ENCODE measurements at regions not wholly inside any gene's neighbourhood (a gene's known extent, or its start where the extent isn't known, plus 50 kb on each side); places are given as distances from the start of the nearest gene placed in this dataset.

DNA sequence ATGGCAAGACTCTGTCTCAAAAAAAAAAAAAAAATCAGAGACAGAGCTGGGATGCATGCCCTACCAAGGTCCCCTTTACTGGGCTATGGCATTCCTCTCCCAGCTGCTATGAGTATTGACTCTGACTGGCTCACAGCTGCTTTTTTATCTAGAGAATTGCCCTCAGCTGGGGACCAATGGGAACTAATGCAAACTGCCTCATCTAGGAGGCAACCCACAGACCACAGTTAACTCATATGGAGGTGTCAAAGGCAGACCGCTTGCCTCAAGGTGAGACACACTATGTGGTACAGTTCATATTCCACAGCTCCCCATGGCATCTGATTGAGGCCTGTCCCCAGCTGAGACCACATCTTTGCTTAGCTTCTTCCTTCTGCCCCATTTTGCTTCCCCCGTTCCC, 183.5 kb upstream of the EOMES start:
- no peak for DNase-seq (ENCODE audit: low spot score in 2 of 2)
- Histone ChIP-seq H3K4me1 (no peaks in the 10 kb centered on the region), H3K27ac (no peak overlapping the region), H3K36me3 (no peaks in the 10 kb centered on the region), H3K9me3 (no peaks in the 10 kb centered on the region), H3K27me3 (no peaks in the 10 kb centered on the region), H3K4me3 (no peak overlapping the region)
- intact Hi-C loops (cut with DNase I; ENCODE audit: low total_unique reads) = no loop called here
- TF ChIP-seq CTCF (IDR thresholded peaks at IDR 0.05) = no peak
- no peak for TF ChIP-seq POLR2A (IDR thresholded peaks at IDR 0.05)
- no peak for TF ChIP-seq POLR2AphosphoS5 (IDR thresholded peaks at IDR 0.05)

- Histone ChIP-seq H3K36me3 (no peaks in the 10 kb centered on the region), H3K4me1 (no peaks in the 10 kb centered on the region), H3K27me3 (no peaks in the 10 kb centered on the region), H3K9me3 (no peaks in the 10 kb centered on the region), H3K27ac (no peak overlapping the region), H3K4me3 (no peak overlapping the region)
- TF ChIP-seq POLR2AphosphoS5 (IDR thresholded peaks at IDR 0.05) (no peak), CTCF (IDR thresholded peaks at IDR 0.05) (no peak), POLR2A (IDR thresholded peaks at IDR 0.05) (no peak)
- intact Hi-C loops (cut with DNase I; ENCODE audit: low total_unique reads) = no loop called here
- DNase-seq (ENCODE audit: low spot score in 2 of 2) = no peak
These were observed 185.0 kb upstream of the EOMES start for GRCh38 chr3:27907148-27907547.

- Histone ChIP-seq H3K27me3 (no peaks in the 10 kb centered on the region), H3K36me3 (no peaks in the 10 kb centered on the region), H3K27ac (no peak overlapping the region), H3K4me1 (no peaks in the 10 kb centered on the region), H3K4me3 (no peak overlapping the region), H3K9me3 (no peaks in the 10 kb centered on the region)
- DNase-seq (ENCODE audit: low spot score in 2 of 2) = no peak
- TF ChIP-seq POLR2A (IDR thresholded peaks at IDR 0.05) (no peak), POLR2AphosphoS5 (IDR thresholded peaks at IDR 0.05) (no peak), CTCF (IDR thresholded peaks at IDR 0.05) (no peak)
- intact Hi-C loops (cut with DNase I; ENCODE audit: low total_unique reads) = no loop called here
These were observed 185.8 kb upstream of the EOMES start for GRCh38 chr3:27907929-27908328.

GRCh38 chr3:27910456-27910855, 188.3 kb upstream of the EOMES start:
- Histone ChIP-seq H3K27me3 (no peaks in the 10 kb centered on the region), H3K4me3 (no peak overlapping the region), H3K4me1 (no peaks in the 10 kb centered on the region), H3K9me3 (no peaks in the 10 kb centered on the region), H3K36me3 (no peaks in the 10 kb centered on the region), H3K27ac (no peak overlapping the region)
- no peak for DNase-seq (ENCODE audit: low spot score in 2 of 2)
- intact Hi-C loops (cut with DNase I; ENCODE audit: low total_unique reads) = no loop called here
- no peak for TF ChIP-seq CTCF (IDR thresholded peaks at IDR 0.05)
- no peak for TF ChIP-seq POLR2AphosphoS5 (IDR thresholded peaks at IDR 0.05)
- TF ChIP-seq POLR2A (IDR thresholded peaks at IDR 0.05) = no peak

DNA sequence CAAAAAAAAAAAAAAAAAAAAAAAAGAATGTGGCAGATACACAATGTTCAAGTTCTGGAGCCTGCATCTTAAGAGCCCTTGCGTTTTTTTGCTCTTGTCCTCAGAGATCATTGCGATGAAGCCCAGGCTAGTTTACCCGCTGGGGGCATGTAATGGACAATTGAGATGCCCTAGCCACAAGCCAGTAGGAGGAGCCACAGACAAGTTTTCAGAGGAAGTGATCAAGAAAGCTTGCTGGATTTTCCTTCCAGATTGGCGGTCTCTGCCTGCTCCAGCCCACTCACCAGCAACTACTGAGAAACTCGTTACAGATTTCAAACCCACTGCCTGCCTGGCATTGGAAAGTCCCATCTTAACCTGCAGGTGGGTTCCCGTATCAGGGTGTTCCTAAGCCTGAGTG, 192.1 kb upstream of the EOMES start:
- Histone ChIP-seq H3K4me1 (no peaks in the 10 kb centered on the region), H3K36me3 (no peaks in the 10 kb centered on the region), H3K9me3 (no peaks in the 10 kb centered on the region), H3K27ac (no peak overlapping the region), H3K27me3 (no peaks in the 10 kb centered on the region), H3K4me3 (no peak overlapping the region)
- TF ChIP-seq POLR2AphosphoS5 (IDR thresholded peaks at IDR 0.05) (no peak), POLR2A (IDR thresholded peaks at IDR 0.05) (no peak), CTCF (IDR thresholded peaks at IDR 0.05) (no peak)
- intact Hi-C loops (cut with DNase I; ENCODE audit: low total_unique reads) = no loop called here
- DNase-seq (ENCODE audit: low spot score in 2 of 2) = no peak

Data from breast epithelium (tissue), 4 donors.